ENCODE measurements at regions not wholly inside any gene's neighbourhood (a gene's known extent, or its start where the extent isn't known, plus 50 kb on each side); places are given as distances from the start of the nearest gene placed in this dataset.

GRCh38 chr12:33588725-33589405 is 149.2 kb upstream of the SYT10 start:
- TF ChIP-seq ZNF8 (CRISPR knock-in tag; IDR thresholded peaks at IDR 0.05) (no peak), ISL1 (CRISPR knock-in tag; IDR thresholded peaks at IDR 0.05) (no peak), ZNF565 (CRISPR knock-in tag; conservative IDR thresholded peaks at IDR 0.05; ENCODE audit: low read depth) (no peak), ZFP30 (CRISPR knock-in tag; IDR thresholded peaks at IDR 0.05) (no peak), CSDC2 (CRISPR knock-in tag; IDR thresholded peaks at IDR 0.05) (no peak), PATZ1 (CRISPR knock-in tag; IDR thresholded peaks at IDR 0.05; ENCODE audit: borderline replicate concordance) (no peak), ESRRG (CRISPR knock-in tag; IDR thresholded peaks at IDR 0.05) (no peak), ZFP3 (CRISPR knock-in tag; IDR thresholded peaks at IDR 0.05) (no peak), ZNF70 (CRISPR knock-in tag; IDR thresholded peaks at IDR 0.05) (no peak), ZC3H10 (CRISPR knock-in tag; IDR thresholded peaks at IDR 0.05) (no peak)
- no peak for ATAC-seq

DNA sequence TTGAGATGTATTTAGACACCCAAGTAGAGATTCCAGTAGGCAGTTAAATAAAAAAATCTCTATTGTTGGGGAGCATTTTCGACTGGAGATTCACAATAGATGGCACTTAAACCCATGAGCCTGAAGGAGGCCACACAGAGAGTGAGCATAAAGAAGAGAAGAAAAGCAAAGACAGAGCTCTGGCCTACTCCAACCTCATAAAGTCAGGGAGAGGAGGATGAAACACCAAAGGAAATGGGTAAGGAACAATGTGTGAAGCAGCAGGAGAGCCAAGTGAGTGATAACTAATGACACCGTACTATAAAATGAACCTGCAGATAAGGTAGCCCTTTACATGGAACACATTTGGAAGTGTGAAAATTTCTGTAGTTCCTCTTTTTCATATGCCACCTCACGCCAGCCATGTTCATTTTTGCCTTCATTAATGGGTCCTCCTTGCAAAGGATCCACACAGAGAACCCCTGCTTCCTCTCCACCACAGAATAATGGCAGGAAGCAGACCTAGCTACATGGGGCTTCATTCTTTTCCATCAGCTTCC is 150.0 kb upstream of the SYT10 start:
- TF ChIP-seq ZC3H10 (CRISPR knock-in tag; IDR thresholded peaks at IDR 0.05): no peak
- TF ChIP-seq ZFP3 (CRISPR knock-in tag; IDR thresholded peaks at IDR 0.05): no peak
- TF ChIP-seq, protein P1, sequence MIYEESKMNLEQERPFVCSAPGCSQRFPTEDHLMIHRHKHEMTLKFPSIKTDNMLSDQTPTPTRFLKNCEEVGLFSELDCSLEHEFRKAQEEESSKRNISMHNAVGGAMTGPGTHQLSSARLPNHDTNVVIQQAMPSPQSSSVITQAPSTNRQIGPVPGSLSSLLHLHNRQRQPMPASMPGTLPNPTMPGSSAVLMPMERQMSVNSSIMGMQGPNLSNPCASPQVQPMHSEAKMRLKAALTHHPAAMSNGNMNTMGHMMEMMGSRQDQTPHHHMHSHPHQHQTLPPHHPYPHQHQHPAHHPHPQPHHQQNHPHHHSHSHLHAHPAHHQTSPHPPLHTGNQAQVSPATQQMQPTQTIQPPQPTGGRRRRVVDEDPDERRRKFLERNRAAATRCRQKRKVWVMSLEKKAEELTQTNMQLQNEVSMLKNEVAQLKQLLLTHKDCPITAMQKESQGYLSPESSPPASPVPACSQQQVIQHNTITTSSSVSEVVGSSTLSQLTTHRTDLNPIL (CRISPR knock-in tag; IDR thresholded peaks at IDR 0.05; ENCODE audit: low read depth): no peak
- no peak for TF ChIP-seq RARB (CRISPR knock-in tag; IDR thresholded peaks at IDR 0.05)
- no peak for ATAC-seq

- no peak for TF ChIP-seq GLIS3 (CRISPR knock-in tag; IDR thresholded peaks at IDR 0.05)
- no peak for TF ChIP-seq ZNF70 (CRISPR knock-in tag; IDR thresholded peaks at IDR 0.05)
- TF ChIP-seq ZC3H10 (CRISPR knock-in tag; IDR thresholded peaks at IDR 0.05): no peak
- TF ChIP-seq, protein P1 (CRISPR knock-in tag; IDR thresholded peaks at IDR 0.05; ENCODE audit: low read depth): no peak
- no peak for ATAC-seq
These were observed 154.1 kb upstream of the SYT10 start for GRCh38 chr12:33593753-33594152.

- ATAC-seq: no peak
- TF ChIP-seq, protein P1 (CRISPR knock-in tag; IDR thresholded peaks at IDR 0.05; ENCODE audit: low read depth): no peak
- TF ChIP-seq PATZ1 (CRISPR knock-in tag; IDR thresholded peaks at IDR 0.05; ENCODE audit: borderline replicate concordance): no peak
- no peak for TF ChIP-seq ARNTL (CRISPR knock-in tag; IDR thresholded peaks at IDR 0.05; ENCODE audit: borderline replicate concordance, low read depth)
These were observed 156.4 kb upstream of the SYT10 start for GRCh38 chr12:33596061-33596460.

- TF ChIP-seq GLIS3 (CRISPR knock-in tag; IDR thresholded peaks at IDR 0.05): no peak
- TF ChIP-seq OSR1 (CRISPR knock-in tag; IDR thresholded peaks at IDR 0.05): no peak
- no peak for TF ChIP-seq CSDC2 (CRISPR knock-in tag; IDR thresholded peaks at IDR 0.05)
- no peak for TF ChIP-seq ZC3H10 (CRISPR knock-in tag; IDR thresholded peaks at IDR 0.05)
- TF ChIP-seq ZNF70 (CRISPR knock-in tag; IDR thresholded peaks at IDR 0.05): no peak
- ATAC-seq: no peak
These were observed 157.2 kb upstream of the SYT10 start for GRCh38 chr12:33596814-33597213.

GRCh38 chr12:33602515-33602914 is 162.9 kb upstream of the SYT10 start:
- ATAC-seq: no peak
- no peak for TF ChIP-seq OSR1 (CRISPR knock-in tag; IDR thresholded peaks at IDR 0.05)
- no peak for TF ChIP-seq ZFP30 (CRISPR knock-in tag; IDR thresholded peaks at IDR 0.05)
- TF ChIP-seq, protein P2, sequence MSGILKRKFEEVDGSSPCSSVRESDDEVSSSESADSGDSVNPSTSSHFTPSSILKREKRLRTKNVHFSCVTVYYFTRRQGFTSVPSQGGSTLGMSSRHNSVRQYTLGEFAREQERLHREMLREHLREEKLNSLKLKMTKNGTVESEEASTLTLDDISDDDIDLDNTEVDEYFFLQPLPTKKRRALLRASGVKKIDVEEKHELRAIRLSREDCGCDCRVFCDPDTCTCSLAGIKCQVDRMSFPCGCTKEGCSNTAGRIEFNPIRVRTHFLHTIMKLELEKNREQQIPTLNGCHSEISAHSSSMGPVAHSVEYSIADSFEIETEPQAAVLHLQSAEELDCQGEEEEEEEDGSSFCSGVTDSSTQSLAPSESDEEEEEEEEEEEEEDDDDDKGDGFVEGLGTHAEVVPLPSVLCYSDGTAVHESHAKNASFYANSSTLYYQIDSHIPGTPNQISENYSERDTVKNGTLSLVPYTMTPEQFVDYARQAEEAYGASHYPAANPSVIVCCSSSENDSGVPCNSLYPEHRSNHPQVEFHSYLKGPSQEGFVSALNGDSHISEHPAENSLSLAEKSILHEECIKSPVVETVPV (CRISPR knock-in tag; IDR thresholded peaks at IDR 0.05): no peak
- no peak for TF ChIP-seq ARNTL (CRISPR knock-in tag; IDR thresholded peaks at IDR 0.05; ENCODE audit: borderline replicate concordance, low read depth)
- no peak for TF ChIP-seq ZNF70 (CRISPR knock-in tag; IDR thresholded peaks at IDR 0.05)
- no peak for TF ChIP-seq PATZ1 (CRISPR knock-in tag; IDR thresholded peaks at IDR 0.05; ENCODE audit: borderline replicate concordance)
- TF ChIP-seq SNAI2 (CRISPR knock-in tag; IDR thresholded peaks at IDR 0.05): no peak
- TF ChIP-seq ZNF8 (CRISPR knock-in tag; IDR thresholded peaks at IDR 0.05): no peak
- no peak for TF ChIP-seq ZNF565 (CRISPR knock-in tag; conservative IDR thresholded peaks at IDR 0.05; ENCODE audit: low read depth)
- TF ChIP-seq GLIS3 (CRISPR knock-in tag; IDR thresholded peaks at IDR 0.05): no peak
- no peak for TF ChIP-seq ZC3H10 (CRISPR knock-in tag; IDR thresholded peaks at IDR 0.05)
